NCI-H446 (cell line): ENCODE measurements at regions not wholly inside any gene's neighbourhood (a gene's known extent, or its start where the extent isn't known, plus 50 kb on each side); places are given as distances from the start of the nearest gene placed in this dataset.

Source experiments
- DNase-seq, 2 experiments: peaks; one replicate each; lab custom pipeline; 2025; lab: John Stamatoyannopoulos, UW

- DNase-seq: no peak
These were observed 122.5 kb downstream of the DICER1 start for GRCh38 chr14:95034788-95035187.

- DNase-seq: no peak
These were observed 123.4 kb downstream of the DICER1 start for GRCh38 chr14:95033682-95034632.

GRCh38 chr14:95033031-95033430, 124.3 kb downstream of the DICER1 start:
- DNase-seq: no peak

DNA sequence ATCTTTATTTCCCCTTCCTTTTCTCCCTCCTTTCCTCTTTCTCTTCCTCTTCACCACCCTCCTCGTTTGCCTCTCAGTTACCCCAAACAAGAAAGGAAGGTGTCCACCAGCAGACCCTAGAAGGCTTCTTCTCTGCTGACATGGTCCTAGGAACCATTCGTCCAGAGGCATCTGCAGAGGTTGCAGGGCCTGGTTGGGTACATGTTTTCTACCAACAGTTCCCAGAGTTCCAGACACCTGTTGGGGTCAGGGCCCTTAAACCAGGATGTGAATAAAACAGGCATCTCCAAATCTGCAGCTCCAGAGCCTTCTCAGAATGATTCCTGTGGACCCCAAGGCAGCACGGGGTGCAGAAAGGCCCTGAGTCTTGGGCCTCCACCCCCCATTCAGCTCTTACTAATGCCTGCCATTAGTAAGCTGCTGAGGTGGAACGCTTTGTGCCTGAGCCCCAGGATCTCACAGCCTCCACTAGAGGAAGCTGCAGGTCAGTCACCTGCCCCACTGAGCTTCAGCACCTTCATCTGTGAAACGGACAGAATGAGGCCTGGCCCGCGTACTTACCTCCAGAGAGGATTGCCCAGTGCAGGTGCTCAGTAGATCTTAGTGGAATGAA, 130.4 kb downstream of the DICER1 start:
- DNase-seq: no peak

GRCh38 chr14:95025941-95026340, 131.4 kb downstream of the DICER1 start:
- DNase-seq: no peak

GRCh38 chr14:95025218-95025617, 132.1 kb downstream of the DICER1 start:
- DNase-seq: no peak

DNA sequence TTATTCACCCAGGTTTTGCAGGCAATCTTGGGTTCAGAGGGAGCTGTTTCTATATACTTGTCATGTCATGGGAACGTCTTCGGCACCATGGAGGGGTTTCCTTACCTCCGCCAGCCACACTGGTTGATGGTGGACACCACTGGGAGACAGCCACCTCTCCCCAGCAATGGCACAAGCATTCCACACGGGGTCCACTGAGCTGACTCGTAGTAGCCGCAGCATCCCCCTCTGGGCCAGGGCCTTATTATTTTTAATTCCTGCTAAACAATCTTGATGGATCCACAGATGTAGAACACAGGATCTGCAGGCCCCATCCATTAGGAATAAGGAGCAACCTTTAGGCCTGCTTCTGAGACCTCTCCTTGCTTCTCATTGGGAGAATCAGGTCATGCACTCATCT, 132.9 kb downstream of the DICER1 start:
- DNase-seq: no peak

- DNase-seq: no peak
These were observed 133.4 kb downstream of the DICER1 start for GRCh38 chr14:95023886-95024285.

GRCh38 chr14:95023115-95023514, 134.2 kb downstream of the DICER1 start:
- DNase-seq: no peak

DNA sequence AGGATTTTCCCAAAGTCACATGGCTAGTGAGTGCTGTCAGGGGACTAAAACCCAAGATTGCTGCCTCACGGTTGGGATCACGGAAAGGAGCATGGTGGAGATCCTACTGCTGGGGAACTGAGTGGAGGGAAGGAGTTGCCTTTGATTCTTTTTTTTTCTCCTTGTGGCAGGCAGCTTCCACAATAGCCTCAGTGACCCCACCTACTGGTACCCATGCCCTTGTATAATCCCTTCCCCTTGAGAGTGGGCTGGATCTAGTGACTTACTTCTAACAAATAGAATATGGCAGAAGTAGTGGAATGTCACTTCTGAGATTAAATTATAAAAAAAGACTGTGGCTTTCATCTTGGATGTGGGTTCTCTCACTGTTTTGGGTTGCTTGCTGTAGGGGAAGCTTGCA, 135.7 kb downstream of the DICER1 start:
- no peak for DNase-seq

DNA sequence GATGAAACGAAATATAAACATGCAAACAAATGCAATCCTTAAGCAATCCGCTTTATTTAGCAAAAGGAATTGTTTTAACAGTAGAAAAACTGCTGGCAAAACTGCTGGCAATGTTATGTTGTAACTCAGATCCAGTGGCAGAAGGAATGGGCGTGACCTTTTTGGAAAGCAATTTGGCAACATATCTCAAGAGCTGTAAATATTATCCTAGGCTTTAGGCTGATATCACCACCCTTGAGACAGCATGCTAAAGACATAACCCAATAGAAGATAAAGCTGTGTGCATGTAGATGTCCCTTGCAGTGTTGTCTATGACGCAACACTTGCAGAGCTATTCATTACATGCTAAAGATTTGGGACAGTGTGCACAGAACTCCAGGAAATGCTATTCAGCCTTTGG, 138.5 kb downstream of the DICER1 start:
- DNase-seq: no peak

DNA sequence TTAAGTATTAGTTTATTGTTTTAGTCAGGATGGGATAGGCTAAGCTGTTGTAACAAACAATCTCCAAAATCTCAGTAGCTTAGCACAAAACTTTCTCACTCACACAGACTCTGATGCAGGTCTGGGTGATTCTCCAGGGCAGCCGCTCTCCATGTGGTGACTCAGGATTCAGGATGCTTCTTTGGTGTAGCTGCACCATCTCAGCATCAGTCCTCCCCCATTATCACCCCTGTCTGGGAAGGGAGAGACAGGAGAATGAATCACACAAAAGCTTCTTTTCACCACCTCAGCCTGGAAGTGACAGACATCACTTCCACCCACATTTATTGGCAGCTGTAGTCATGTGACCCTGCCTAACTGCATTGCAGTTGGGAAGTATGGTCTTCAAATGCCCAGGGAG, 142.3 kb downstream of the DICER1 start:
- no peak for DNase-seq

GRCh38 chr14:95014036-95014435, 143.3 kb downstream of the DICER1 start:
- no peak for DNase-seq

- no peak for DNase-seq
These were observed 145.8 kb downstream of the DICER1 start for GRCh38 chr14:95011445-95012006.

DNA sequence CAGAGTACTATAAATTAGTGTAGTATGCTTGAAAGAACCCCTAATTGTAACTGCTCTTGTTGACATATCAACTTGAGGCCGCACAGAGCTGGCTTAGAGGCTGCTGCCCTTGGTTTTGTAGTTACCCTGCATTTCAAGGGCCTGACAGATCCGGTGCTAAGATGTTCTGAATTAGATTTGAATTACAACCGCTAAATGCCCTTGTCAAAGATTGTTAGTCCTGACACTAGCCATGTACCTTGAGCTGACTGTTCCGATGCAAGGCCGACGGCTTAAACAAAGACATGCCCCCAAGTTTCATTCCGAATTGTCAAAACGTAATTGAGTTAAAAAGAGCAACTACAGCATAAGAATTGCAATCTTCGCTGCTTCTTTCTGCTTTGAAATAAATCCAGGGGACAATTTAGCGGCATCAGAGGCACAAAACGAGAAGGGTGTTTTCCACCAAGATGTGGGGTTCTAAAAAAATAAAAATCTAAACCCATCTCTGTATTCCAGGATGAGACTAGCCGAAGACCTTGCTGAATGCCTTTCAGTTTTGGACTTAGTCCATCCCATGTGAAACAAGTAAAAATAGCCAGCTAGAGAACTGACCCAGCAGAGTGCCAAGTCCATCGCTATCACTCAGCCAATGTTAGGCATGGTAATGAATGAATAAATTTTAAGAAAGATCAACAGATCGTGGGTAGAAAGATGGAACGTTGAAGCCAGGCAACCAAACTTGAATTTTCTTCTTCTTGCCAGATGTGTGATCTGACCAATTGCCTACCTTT, 148.7 kb downstream of the DICER1 start:
- DNase-seq: no peak

DNA sequence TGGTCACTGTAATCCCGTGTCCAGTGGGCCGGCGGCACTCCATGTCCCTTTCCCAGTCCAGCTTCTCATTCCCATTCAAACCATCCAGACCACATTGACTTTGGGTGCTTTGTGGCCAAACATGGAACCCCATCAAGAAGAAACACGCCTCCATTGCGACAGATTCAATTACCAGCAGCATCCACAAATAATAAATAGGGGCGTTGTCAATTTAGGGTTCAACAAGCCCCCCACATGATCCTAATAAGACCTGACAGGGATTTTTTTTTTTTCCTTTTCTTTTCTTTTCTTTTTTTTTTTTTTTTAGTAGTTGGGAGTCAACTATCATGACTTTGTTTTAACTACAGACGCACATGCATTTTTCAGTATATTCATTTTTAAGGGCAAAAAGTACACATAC, 149.4 kb downstream of the DICER1 start:
- DNase-seq: no peak

DNA sequence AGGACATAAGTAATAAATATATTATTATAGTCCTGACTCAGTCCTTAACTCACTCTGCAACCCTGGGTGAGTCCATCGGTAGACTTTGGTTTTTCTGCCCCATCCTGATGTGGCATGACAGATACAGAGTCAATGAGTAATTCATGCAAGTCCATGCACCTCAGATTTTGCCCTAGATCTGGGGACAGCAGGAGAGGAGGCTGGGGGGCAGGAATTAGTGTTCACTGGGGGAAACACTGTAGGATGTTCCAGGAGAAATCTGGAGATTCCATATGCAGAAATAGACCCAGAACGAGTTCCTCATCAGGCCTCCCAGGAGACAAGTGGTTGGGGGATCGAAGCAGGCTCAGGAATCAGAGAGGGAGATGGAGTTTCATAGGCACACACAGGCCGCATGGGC, 150.8 kb downstream of the DICER1 start:
- no peak for DNase-seq

DNA sequence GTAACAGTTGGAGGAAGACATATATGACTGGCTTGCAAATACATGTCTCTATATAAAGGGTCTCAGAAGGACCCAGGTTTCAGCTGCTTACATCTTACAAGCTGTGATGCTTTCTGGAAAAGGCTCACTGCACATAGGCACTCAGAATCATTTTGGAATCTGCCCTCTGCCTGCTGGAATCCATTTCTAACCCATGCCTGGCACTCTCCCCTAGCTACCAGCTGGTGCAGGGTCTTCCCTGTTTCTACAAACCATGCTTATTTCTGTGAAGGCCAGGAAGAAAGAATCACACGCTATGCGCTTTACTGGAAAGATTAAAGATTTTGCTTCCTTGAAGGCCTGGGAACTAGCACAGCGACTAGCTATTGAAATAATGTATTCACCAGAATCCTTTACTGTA, 151.3 kb downstream of the DICER1 start:
- no peak for DNase-seq

- no peak for DNase-seq
These were observed 154.0 kb downstream of the DICER1 start for GRCh38 chr14:95003099-95003960.

- no peak for DNase-seq
These were observed 158.6 kb downstream of the DICER1 start for GRCh38 chr14:94998685-94999084.

DNA sequence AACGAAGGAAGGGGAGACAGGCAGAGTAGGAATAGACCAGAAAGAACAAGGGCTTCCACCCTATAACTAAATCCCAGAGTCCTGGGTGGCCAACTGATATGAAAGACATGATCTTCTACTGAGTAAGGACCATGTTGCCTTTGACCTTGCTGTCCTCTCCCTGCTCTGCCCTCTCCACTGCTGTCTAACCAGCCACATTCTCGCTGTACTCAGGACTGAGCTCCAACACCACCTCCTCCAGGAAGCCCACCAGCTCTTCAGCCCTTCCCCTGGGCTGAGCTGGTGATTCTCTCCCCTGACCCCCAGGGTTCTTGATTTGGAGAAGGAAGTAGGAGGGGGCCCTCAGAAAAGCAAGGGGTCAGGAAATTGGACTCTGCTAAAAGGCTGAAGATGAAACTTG, 159.2 kb downstream of the DICER1 start:
- DNase-seq: no peak
